Naive B cell (primary cell): ENCODE measurements at regions not wholly inside any gene's neighbourhood (a gene's known extent, or its start where the extent isn't known, plus 50 kb on each side); places are given as distances from the start of the nearest gene placed in this dataset.

ENCODE experiments used
- ATAC-seq, 2 donors: fragments of 150-1000 bp; cut with Tn5 transposase; 2 replicates each; pipeline ENCODE4 v1.10.0; 2021; ENCODE audit warnings: low read depth in 2 of 2, mild to moderate bottlenecking in 2 of 2, moderate library complexity in 2 of 2
- DNase-seq: peaks from one replicate; pipeline ENCODE4 v3.0.0; 2022
- H3K27ac Mint-ChIP-seq, 6 donors: one replicate each; pipeline ENCODE4 v1.8.0; 2020 to 2022; ENCODE audit warnings: mild to moderate bottlenecking in 6 of 6, mixed read lengths in 6 of 6, moderate library complexity in 5 of 6, inconsistent platforms in 2 of 6
- H3K27me3 Mint-ChIP-seq, 3 donors: one replicate each; pipeline ENCODE4 v1.8.0; 2021 to 2022; ENCODE audit warnings: mixed read lengths in 3 of 3, mild to moderate bottlenecking in 1 of 3
- H3K36me3 Mint-ChIP-seq, 2 donors: one replicate each; pipeline ENCODE4 v1.8.0; 2020 to 2022; ENCODE audit warnings: mixed read lengths in 2 of 2, inconsistent platforms in 1 of 2, mild to moderate bottlenecking in 1 of 2
- H3K4me1 Mint-ChIP-seq, 3 donors: one replicate each; pipeline ENCODE4 v1.8.0; 2020 to 2022; ENCODE audit warnings: mixed read lengths in 3 of 3, inconsistent platforms in 1 of 3, mild to moderate bottlenecking in 1 of 3, moderate library complexity in 1 of 3
- H3K4me3 Mint-ChIP-seq, 8 donors: one replicate each; pipeline ENCODE4 v1.8.0; 2020 to 2022; ENCODE audit warnings: mild to moderate bottlenecking in 8 of 8, mixed read lengths in 8 of 8, moderate library complexity in 8 of 8, inconsistent platforms in 2 of 8
- H3K9me3 Mint-ChIP-seq, 7 donors: one replicate each; pipeline ENCODE4 v1.8.0; 2020 to 2022; ENCODE audit warnings: mixed read lengths in 7 of 7, mild to moderate bottlenecking in 5 of 7, inconsistent platforms in 2 of 7, moderate library complexity in 1 of 7

- H3K36me3 Mint-ChIP-seq, result peaks cover 0 to 13% of the 10 kb centered on the region in 2 donors
- H3K9me3 Mint-ChIP-seq, result peaks cover 0 to 18% (median 3%) of the 10 kb centered on the region in 7 donors
- H3K27me3 Mint-ChIP-seq, result peaks cover 31 to 49% (median 34%) of the 10 kb centered on the region in 3 donors
- peaks cover 0 to 5% (median 0%) of the 10 kb centered on the region in 3 donors for H3K4me1 Mint-ChIP-seq
- ATAC-seq (no peak), DNase-seq (no peak)
- H3K27ac Mint-ChIP-seq, result peak overlapping the region in 1 of 6 donors; percentile 70
- no peak overlapping the region for H3K4me3 Mint-ChIP-seq
These were observed 56.3 kb upstream of the UBAC2 start for GRCh38 chr13:99144306-99144705.

DNA sequence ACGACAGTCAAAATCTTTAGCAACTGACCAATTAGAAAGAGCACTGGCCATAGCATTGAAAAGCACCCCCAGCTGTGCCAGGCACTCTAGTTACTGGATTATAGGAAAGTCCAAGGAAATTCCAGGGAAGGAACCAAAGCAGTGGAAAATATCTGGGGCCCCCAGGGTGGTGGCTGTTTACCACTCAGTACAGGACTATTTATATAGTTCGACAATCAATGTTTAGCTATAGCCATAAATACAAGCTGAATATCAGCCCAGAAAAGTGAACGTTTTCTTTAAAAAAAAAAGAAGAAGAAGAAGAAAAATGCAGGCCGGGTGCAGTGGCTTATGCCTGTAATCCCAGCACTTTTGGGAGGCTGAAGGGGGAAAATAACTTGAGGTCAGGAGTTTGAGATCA, 55.2 kb upstream of the UBAC2 start:
- Mint-ChIP-seq H3K36me3 (peaks cover 0 to 13% of the 10 kb centered on the region in 2 donors), H3K27ac (no peak overlapping the region), H3K9me3 (peaks cover 0 to 17% (median 3%) of the 10 kb centered on the region in 7 donors), H3K4me1 (peaks cover 0 to 5% (median 0%) of the 10 kb centered on the region in 3 donors), H3K27me3 (peaks cover 37 to 57% (median 39%) of the 10 kb centered on the region in 3 donors), H3K4me3 (no peak overlapping the region)
- DNase-seq (no peak), ATAC-seq (no peak)

- H3K27me3 Mint-ChIP-seq, result peaks cover 17 to 36% (median 28%) of the 10 kb centered on the region in 3 donors
- H3K4me1 Mint-ChIP-seq, result no peaks in the 10 kb centered on the region
- H3K9me3 Mint-ChIP-seq, result peaks cover 0 to 3% (median 0%) of the 10 kb centered on the region in 7 donors
- H3K4me3 Mint-ChIP-seq, result no peak overlapping the region
- H3K27ac Mint-ChIP-seq, result no peak overlapping the region
- ATAC-seq (no peak), DNase-seq (no peak)
- peaks cover 0 to 8% of the 10 kb centered on the region in 2 donors for H3K36me3 Mint-ChIP-seq
These were observed 49.9 kb upstream of the UBAC2 start for GRCh38 chr13:99150575-99151361.
